ENCODE measurements at regions not wholly inside any gene's neighbourhood (a gene's known extent, or its start where the extent isn't known, plus 50 kb on each side); places are given as distances from the start of the nearest gene placed in this dataset.

DNA sequence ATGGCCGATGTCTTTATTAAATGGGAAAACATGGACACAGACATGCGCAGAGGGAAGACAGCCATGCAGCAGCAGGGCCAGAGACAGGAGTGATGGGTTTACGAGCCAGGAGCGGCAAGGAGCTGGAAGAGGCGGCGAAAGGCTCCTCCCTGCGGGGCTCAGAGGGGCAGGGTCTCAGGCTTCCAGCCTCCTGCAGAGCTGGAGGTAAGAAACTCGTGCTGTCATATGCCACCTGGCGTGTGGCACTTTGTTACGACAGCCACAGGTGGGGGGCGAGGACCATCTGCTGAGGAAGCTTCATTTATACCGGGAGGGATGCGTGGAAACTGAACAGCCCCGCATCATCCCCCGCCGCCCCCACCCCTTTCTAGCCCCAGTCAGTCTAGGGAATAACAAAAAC is 52.0 kb upstream of the SPACA7 start:
- TF ChIP-seq POLR2A (IDR thresholded peaks at IDR 0.05) = no peak
- TF ChIP-seq, protein P1, sequence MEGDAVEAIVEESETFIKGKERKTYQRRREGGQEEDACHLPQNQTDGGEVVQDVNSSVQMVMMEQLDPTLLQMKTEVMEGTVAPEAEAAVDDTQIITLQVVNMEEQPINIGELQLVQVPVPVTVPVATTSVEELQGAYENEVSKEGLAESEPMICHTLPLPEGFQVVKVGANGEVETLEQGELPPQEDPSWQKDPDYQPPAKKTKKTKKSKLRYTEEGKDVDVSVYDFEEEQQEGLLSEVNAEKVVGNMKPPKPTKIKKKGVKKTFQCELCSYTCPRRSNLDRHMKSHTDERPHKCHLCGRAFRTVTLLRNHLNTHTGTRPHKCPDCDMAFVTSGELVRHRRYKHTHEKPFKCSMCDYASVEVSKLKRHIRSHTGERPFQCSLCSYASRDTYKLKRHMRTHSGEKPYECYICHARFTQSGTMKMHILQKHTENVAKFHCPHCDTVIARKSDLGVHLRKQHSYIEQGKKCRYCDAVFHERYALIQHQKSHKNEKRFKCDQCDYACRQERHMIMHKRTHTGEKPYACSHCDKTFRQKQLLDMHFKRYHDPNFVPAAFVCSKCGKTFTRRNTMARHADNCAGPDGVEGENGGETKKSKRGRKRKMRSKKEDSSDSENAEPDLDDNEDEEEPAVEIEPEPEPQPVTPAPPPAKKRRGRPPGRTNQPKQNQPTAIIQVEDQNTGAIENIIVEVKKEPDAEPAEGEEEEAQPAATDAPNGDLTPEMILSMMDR (IDR thresholded peaks at IDR 0.05) = no peak
- TF ChIP-seq POLR2AphosphoS5 (IDR thresholded peaks at IDR 0.05; ENCODE audit: insufficient read depth in 1 of 2, low read depth in 1 of 2) = no peak
- DNase-seq (ENCODE audit: extremely low spot score in 2 of 2) = no peak
- H3K4me3 ChIP-seq = no peak overlapping the region
- H3K9me3 ChIP-seq = no peaks in the 10 kb centered on the region
- no peak overlapping the region for H3K27ac ChIP-seq
- H3K36me3 ChIP-seq = no peaks in the 10 kb centered on the region
- H3K27me3 ChIP-seq = no peaks in the 10 kb centered on the region
- no peaks in the 10 kb centered on the region for H3K4me1 ChIP-seq
- intact Hi-C loops (cut with DNase I) = no loop called here

DNA sequence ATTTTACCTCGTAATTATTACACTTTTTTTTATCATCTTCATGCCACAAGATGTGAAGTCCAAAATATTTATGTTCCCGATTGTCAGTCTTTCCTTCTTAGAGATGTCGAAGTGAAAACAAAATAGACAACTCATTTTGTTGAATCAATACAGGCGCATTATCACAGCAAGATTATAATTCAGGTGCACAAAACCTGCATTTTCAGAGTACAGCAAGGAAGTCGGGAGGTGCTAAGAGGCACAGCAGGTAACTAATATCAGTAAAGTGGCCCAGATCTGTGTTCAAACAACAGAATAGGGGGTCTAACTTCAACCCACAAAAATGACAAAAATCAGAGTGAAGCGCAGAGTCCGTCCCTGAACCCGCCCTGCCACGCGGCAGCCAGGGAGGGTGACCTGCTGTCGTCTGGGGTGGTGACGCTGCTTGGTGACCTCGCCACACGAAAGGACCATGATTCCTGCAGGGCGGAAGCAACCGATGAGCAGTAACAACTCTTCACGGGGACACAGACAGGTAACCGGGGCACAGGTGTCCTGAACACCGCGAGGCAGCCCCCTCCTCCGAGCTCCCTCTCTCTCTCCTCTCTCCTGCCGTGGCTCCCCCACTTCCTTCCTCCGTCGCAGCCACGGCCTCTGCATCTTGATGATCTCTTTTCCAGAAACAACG is 50.9 kb upstream of the SPACA7 start:
- no peak for DNase-seq (ENCODE audit: extremely low spot score in 2 of 2)
- intact Hi-C loops (cut with DNase I) = no loop called here
- TF ChIP-seq POLR2A (IDR thresholded peaks at IDR 0.05) (no peak), POLR2AphosphoS5 (IDR thresholded peaks at IDR 0.05; ENCODE audit: insufficient read depth in 1 of 2, low read depth in 1 of 2) (no peak)
- TF ChIP-seq, protein P1 (IDR thresholded peaks at IDR 0.05) = no peak
- Histone ChIP-seq H3K4me1 (no peaks in the 10 kb centered on the region), H3K36me3 (no peaks in the 10 kb centered on the region), H3K27ac (no peak overlapping the region), H3K27me3 (no peaks in the 10 kb centered on the region), H3K9me3 (no peaks in the 10 kb centered on the region), H3K4me3 (no peak overlapping the region)

DNA sequence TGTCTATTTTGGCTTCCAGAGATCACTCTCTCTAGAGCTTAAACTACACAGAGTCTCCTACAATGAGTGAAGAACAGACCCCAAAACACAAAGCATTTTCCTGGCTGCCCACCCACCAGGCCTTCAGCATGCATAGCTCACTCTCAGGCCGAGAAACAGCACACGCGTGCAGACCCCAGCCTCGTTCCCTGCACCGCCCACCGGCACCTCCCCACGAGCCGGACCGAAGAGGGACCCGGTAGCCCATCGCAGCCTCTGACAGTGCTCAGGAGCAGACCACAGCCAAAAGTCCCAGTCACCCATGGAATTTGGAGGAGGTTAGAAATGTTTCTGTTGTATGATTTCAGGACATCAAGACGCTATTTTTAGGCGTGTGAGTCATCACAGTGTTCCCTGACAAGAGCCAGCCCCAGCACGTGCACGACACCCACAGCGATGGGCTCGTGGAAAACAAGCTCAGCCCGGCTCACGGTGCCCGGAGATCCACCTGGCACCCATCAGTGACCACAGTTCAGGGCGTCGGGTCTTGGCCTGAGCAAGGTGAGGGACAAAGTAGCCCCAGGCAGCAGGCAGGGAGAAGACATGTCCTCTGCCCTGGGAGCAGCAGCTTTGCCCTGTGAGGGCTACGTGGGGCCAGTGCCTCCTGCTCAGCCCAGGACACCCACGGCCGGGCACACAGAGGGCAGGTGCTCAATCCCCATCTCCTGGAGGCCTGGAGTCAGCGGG is 50.1 kb upstream of the SPACA7 start:
- no peak for TF ChIP-seq POLR2A (IDR thresholded peaks at IDR 0.05)
- TF ChIP-seq, protein P1 (IDR thresholded peaks at IDR 0.05) = no peak
- TF ChIP-seq POLR2AphosphoS5 (IDR thresholded peaks at IDR 0.05; ENCODE audit: insufficient read depth in 1 of 2, low read depth in 1 of 2) = no peak
- no peak overlapping the region for H3K27ac ChIP-seq
- H3K27me3 ChIP-seq = no peaks in the 10 kb centered on the region
- no peak for DNase-seq (ENCODE audit: extremely low spot score in 2 of 2)
- no peaks in the 10 kb centered on the region for H3K4me1 ChIP-seq
- no peaks in the 10 kb centered on the region for H3K9me3 ChIP-seq
- no peak overlapping the region for H3K4me3 ChIP-seq
- intact Hi-C loops (cut with DNase I) = no loop called here
- no peaks in the 10 kb centered on the region for H3K36me3 ChIP-seq
